ENCODE measurements at regions not wholly inside any gene's neighbourhood (a gene's known extent, or its start where the extent isn't known, plus 50 kb on each side); places are given as distances from the start of the nearest gene placed in this dataset.
A peak's percentile ranks its signal among the peaks of the same experiment; 100 is the strongest.

DNA sequence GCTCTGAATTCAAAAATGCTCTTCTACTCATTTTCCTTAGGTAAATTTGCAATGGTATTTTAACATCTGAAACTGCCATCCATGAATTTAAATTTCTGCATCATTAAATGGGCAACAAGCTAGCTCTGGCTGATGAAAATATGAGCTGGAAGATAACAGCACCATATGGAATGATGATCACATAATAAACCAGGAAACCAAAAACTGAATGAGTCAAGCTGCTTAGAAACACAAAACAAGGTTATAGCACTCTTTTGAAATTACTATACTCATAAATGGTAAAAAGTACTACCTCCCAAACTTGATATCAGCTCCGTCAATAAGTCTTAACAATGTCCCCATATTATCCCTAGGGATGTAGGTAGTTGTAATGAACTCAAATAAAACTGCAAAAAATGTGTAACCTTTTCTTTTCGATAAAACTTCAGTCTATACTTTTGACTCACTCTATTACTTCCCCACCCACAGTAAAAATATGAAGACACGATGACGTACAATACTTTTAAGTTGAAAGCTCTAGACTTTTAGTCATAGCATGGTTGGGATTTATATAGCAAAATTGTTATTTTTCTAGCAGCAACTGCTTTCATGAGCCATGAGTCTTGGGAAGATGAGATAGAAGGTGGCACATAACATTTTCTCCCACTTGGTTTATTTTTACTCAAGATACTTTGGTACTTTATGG is 396.7 kb downstream of the CDH2 start:
- H3K9me3 Mint-ChIP-seq (ENCODE audit: unreplicated experiment) = no peaks in the 10 kb centered on the region
- no peaks in the 10 kb centered on the region for H3K36me3 Mint-ChIP-seq (ENCODE audit: unreplicated experiment)
- DNase-seq (ENCODE audit: extremely low spot score, unreplicated experiment) = no peak
- no peaks in the 10 kb centered on the region for H3K27me3 Mint-ChIP-seq (ENCODE audit: unreplicated experiment)
- no peaks in the 10 kb centered on the region for H3K4me1 Mint-ChIP-seq (ENCODE audit: unreplicated experiment)
- TF ChIP-seq, protein P1, sequence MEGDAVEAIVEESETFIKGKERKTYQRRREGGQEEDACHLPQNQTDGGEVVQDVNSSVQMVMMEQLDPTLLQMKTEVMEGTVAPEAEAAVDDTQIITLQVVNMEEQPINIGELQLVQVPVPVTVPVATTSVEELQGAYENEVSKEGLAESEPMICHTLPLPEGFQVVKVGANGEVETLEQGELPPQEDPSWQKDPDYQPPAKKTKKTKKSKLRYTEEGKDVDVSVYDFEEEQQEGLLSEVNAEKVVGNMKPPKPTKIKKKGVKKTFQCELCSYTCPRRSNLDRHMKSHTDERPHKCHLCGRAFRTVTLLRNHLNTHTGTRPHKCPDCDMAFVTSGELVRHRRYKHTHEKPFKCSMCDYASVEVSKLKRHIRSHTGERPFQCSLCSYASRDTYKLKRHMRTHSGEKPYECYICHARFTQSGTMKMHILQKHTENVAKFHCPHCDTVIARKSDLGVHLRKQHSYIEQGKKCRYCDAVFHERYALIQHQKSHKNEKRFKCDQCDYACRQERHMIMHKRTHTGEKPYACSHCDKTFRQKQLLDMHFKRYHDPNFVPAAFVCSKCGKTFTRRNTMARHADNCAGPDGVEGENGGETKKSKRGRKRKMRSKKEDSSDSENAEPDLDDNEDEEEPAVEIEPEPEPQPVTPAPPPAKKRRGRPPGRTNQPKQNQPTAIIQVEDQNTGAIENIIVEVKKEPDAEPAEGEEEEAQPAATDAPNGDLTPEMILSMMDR (IDR thresholded peaks at IDR 0.05) = no peak
- no peak overlapping the region for H3K4me3 Mint-ChIP-seq (ENCODE audit: unreplicated experiment)
- no peak overlapping the region for H3K27ac Mint-ChIP-seq (ENCODE audit: unreplicated experiment)

DNA sequence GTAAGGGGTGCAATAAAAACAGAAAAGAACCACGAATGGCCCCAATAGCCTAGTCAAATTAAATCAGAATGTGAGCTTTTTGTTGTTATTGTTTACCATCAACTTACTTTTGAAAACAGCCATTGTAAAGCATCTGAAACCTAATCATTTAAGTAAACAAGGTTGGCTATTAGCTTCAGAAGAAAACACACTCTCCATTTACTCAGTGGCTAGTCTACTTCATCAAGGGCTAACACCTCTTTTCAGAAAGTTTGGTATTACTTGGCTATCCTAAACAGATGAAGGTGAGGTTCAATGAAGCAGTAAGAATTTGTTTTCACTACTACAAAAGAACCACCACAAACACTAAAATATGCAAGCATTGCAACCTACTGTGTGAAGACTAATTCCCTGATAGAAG is 398.0 kb downstream of the CDH2 start:
- TF ChIP-seq, protein P1 (IDR thresholded peaks at IDR 0.05) = no peak
- Mint-ChIP-seq H3K4me1 (ENCODE audit: unreplicated experiment) (no peaks in the 10 kb centered on the region), H3K9me3 (ENCODE audit: unreplicated experiment) (no peaks in the 10 kb centered on the region), H3K27ac (ENCODE audit: unreplicated experiment) (no peak overlapping the region), H3K27me3 (ENCODE audit: unreplicated experiment) (no peaks in the 10 kb centered on the region), H3K4me3 (ENCODE audit: unreplicated experiment) (no peak overlapping the region), H3K36me3 (ENCODE audit: unreplicated experiment) (no peaks in the 10 kb centered on the region)
- no peak for DNase-seq (ENCODE audit: extremely low spot score, unreplicated experiment)

DNA sequence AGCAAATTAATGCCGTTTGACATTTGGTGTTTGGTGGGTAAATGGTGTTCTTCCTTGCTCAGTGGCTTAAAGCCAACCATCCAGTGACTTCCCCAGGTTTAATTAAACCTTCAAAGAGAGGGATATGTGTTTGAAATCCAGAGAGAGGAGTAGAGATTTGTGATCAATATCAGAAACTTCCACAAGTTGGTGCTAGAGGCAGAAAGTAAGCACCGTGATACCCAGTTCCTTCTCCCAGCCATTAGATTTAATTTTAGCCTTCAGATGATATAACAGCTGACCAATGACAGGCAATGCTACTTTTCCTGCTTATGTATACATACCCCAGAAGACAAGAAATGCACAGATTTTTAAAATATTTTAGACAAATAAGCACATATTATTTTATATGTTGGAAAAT is 398.5 kb downstream of the CDH2 start:
- no peak overlapping the region for H3K27ac Mint-ChIP-seq (ENCODE audit: unreplicated experiment)
- H3K27me3 Mint-ChIP-seq (ENCODE audit: unreplicated experiment) = no peaks in the 10 kb centered on the region
- DNase-seq (ENCODE audit: extremely low spot score, unreplicated experiment) = no peak
- no peaks in the 10 kb centered on the region for H3K36me3 Mint-ChIP-seq (ENCODE audit: unreplicated experiment)
- TF ChIP-seq, protein P1 (IDR thresholded peaks at IDR 0.05) = peak; percentile 66
- no peaks in the 10 kb centered on the region for H3K4me1 Mint-ChIP-seq (ENCODE audit: unreplicated experiment)
- H3K4me3 Mint-ChIP-seq (ENCODE audit: unreplicated experiment) = no peak overlapping the region
- no peaks in the 10 kb centered on the region for H3K9me3 Mint-ChIP-seq (ENCODE audit: unreplicated experiment)

DNA sequence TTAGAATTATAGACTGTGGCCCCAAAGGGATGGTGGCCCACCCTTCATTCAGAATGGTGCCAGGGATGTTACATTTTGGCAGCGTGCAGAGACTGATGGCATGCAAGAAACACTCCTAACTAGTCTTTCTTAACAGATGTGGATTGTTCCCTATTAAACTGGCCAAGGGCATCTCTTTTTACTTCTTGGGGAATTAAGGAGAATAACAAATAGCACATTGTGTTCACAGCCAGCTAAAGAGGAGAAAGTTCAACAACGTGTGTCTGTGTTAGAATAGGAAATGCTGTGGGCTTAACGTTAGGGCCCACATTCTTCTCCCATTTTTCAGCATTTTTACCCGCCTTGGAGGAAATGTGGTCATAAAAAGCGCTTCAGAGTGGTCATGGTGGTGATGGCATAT is 404.8 kb downstream of the CDH2 start:
- DNase-seq (ENCODE audit: extremely low spot score, unreplicated experiment) = no peak
- TF ChIP-seq, protein P1 (IDR thresholded peaks at IDR 0.05) = no peak
- Mint-ChIP-seq H3K36me3 (ENCODE audit: unreplicated experiment) (no peaks in the 10 kb centered on the region), H3K4me1 (ENCODE audit: unreplicated experiment) (peaks cover 11% of the 10 kb centered on the region), H3K9me3 (ENCODE audit: unreplicated experiment) (no peaks in the 10 kb centered on the region), H3K4me3 (ENCODE audit: unreplicated experiment) (no peak overlapping the region), H3K27ac (ENCODE audit: unreplicated experiment) (no peak overlapping the region), H3K27me3 (ENCODE audit: unreplicated experiment) (no peaks in the 10 kb centered on the region)

DNA sequence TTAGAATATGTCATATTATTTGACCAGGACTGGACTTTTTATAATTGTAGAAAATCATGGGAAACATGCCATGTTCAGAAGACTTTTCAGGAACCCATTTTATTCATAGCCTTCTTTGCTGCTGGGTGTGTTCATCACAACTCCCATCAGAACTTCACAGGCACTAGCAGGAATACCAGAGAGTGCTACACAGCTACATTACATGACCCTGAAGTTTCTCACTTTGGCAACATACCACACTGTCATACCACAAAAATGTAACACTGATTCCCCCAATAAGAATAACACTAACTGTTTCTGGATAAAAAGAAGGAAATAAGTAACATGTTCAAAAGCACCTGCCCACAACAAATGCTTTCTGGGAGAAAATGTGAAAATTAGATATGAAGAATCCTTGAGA is 405.4 kb downstream of the CDH2 start:
- no peaks in the 10 kb centered on the region for H3K27me3 Mint-ChIP-seq (ENCODE audit: unreplicated experiment)

More for the DNA sequence above, 405.4 kb downstream of the CDH2 start:
- H3K27ac Mint-ChIP-seq (ENCODE audit: unreplicated experiment) = no peak overlapping the region
- no peaks in the 10 kb centered on the region for H3K9me3 Mint-ChIP-seq (ENCODE audit: unreplicated experiment)
- no peak overlapping the region for H3K4me3 Mint-ChIP-seq (ENCODE audit: unreplicated experiment)
- DNase-seq (ENCODE audit: extremely low spot score, unreplicated experiment) = no peak
- TF ChIP-seq, protein P1 (IDR thresholded peaks at IDR 0.05) = no peak
- peaks cover 11% of the 10 kb centered on the region for H3K4me1 Mint-ChIP-seq (ENCODE audit: unreplicated experiment)
- H3K36me3 Mint-ChIP-seq (ENCODE audit: unreplicated experiment) = no peaks in the 10 kb centered on the region

All from osteocyte (in vitro differentiated cells).